IMR-90 (cell line): ENCODE measurements at regions not wholly inside any gene's neighbourhood (a gene's known extent, or its start where the extent isn't known, plus 50 kb on each side); places are given as distances from the start of the nearest gene placed in this dataset.

ENCODE experiments used
- BHLHE40 ChIP-seq: fragments of 150-350 bp; IDR thresholded peaks from 2 replicates; pipeline ENCODE4 v1.6.1; 2016; ENCODE audit warnings: mild to moderate bottlenecking, low read depth, low read length
- CEBPB ChIP-seq: IDR thresholded peaks from 2 replicates; pipeline ENCODE4 v1.6.1; 2012; ENCODE audit warnings: low read depth, low read length, improper control_type of control experiment
- CHD1 ChIP-seq: IDR thresholded peaks from 2 replicates; pipeline ENCODE4 v1.6.1; 2012; ENCODE audit warnings: low read depth, low read length, improper control_type of control experiment
- CTCF ChIP-seq: conservative IDR thresholded peaks from 2 replicates; pipeline ENCODE4 v1.5.1; 2012; ENCODE audit warnings: mild to moderate bottlenecking, low read depth, low read length, improper control_type of control experiment
- ELK1 ChIP-seq: fragments of 150-350 bp; IDR thresholded peaks from 2 replicates; pipeline ENCODE4 v1.6.1; 2016; ENCODE audit warnings: low read depth, mild to moderate bottlenecking, low read length, moderate library complexity, borderline replicate concordance
- FOS ChIP-seq: fragments of 150-350 bp; IDR thresholded peaks from 2 replicates; pipeline ENCODE4 v1.6.1; 2016; ENCODE audit warnings: low read depth, low read length
- MAFK ChIP-seq: IDR thresholded peaks from 2 replicates; pipeline ENCODE4 v1.6.1; 2012; ENCODE audit warnings: low read depth, low read length, improper control_type of control experiment
- MAZ ChIP-seq: IDR thresholded peaks from 2 replicates; pipeline ENCODE4 v1.6.1; 2012; ENCODE audit warnings: low read depth, mild to moderate bottlenecking, low read length, improper control_type of control experiment, moderate library complexity, borderline replicate concordance
- MXI1 ChIP-seq: IDR thresholded peaks from 2 replicates; pipeline ENCODE4 v1.6.1; 2012; ENCODE audit warnings: low read depth, mild to moderate bottlenecking, low read length, moderate library complexity, borderline replicate concordance
- POLR2A ChIP-seq: IDR thresholded peaks from 2 replicates; pipeline ENCODE4 v1.6.1; 2012; ENCODE audit warnings: mild to moderate bottlenecking, low read depth, low read length
- RAD21 ChIP-seq: IDR thresholded peaks from 2 replicates; pipeline ENCODE4 v1.6.1; 2012; ENCODE audit warnings: low read length, improper control_type of control experiment
- RCOR1 ChIP-seq: IDR thresholded peaks from 2 replicates; pipeline ENCODE4 v1.6.1; 2012; ENCODE audit warnings: mild to moderate bottlenecking, low read length, improper control_type of control experiment; ENCODE audit not compliant: insufficient replicate concordance
- RFX5 ChIP-seq: IDR thresholded peaks from 2 replicates; pipeline ENCODE4 v1.8.0; 2012; ENCODE audit warnings: low read depth, mild to moderate bottlenecking, low read length, moderate library complexity
- USF2 ChIP-seq: fragments of 150-350 bp; IDR thresholded peaks from 2 replicates; pipeline ENCODE4 v1.6.1; 2017; ENCODE audit warnings: mild to moderate bottlenecking, antibody characterized with exemption, low read length, low read depth

- TF ChIP-seq CTCF (no peak), RFX5 (no peak), RCOR1 (no peak), FOS (no peak), POLR2A (no peak), RAD21 (no peak), USF2 (no peak), BHLHE40 (no peak), MXI1 (no peak), MAZ (no peak), CHD1 (no peak), MAFK (no peak), CEBPB (no peak), ELK1 (no peak)
Observed at GRCh38 chr10:4391683-4392082, 434.3 kb upstream of the AKR1E2 start.
